NOMO-1 (cell line): ENCODE measurements at regions not wholly inside any gene's neighbourhood (a gene's known extent, or its start where the extent isn't known, plus 50 kb on each side); places are given as distances from the start of the nearest gene placed in this dataset.
"Not testable (repeated sequence)": the region's sequence is repeated elsewhere in the genome, so short reads cannot be mapped to it uniquely, and the experiment has no call there.

Experiments
- DNase-seq, 2 experiments: peaks; one replicate each; lab custom pipeline; 2025; ENCODE audit not compliant: unreplicated experiment in 2 of 2; lab: John Stamatoyannopoulos, UW

DNA sequence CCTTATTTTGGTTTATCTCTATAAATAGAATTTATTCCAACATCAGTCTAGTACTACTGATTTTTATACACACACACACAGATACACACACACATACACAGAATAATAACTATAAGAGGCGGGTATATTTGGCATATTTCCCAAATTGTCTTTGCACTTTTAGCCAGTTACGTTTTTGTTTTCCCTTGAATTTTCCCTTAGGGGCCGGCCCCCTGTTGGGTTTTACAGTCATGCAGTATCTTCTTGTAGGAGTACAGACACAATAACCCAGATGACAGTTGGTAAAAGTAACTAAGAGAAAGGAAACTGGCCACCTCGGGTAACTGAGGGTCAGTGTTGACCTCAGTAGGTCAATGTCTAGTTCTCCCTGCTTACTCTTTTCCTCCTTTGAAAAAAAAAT lies 50.9 kb downstream of the DISP1 start:
- DNase-seq = no peak

DNA sequence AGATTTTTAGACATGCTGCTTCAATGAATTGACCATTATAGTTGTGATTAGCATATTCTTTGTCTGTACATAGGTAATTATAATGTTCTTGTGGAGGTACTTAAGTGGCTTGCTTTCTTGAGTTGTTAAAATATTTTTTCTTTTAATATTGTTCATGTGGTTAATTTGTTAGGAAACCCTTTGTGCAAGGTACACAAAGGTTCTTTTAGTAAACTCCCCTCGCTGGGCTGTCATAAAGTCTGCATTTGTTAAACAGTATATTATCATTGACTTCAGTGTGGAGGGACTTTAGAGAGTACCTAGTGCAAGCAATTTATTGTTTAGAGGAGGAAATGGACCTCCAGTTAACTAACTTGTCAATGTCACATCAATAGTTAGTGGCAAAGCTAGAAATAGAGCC lies 52.5 kb downstream of the DISP1 start:
- DNase-seq = no peak

DNA sequence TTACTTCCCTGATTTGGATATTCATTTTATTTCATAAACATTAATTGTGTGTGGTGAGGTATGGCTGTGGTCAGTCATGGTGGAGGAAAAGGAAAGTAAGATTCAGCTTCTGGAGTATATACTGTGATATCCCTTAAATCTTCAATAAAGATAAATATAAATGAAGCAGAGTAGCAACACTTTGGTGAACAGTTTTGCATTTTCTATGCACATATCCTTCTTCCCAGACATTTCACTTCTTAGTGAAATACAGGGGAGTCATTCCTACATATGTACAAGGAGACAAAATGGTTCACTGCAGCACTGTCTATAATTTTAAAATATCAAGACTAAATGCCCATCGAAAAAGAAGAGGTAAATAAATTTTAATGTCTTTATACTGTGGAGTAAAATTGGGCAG lies 61.3 kb downstream of the DISP1 start:
- no peak for DNase-seq

DNA sequence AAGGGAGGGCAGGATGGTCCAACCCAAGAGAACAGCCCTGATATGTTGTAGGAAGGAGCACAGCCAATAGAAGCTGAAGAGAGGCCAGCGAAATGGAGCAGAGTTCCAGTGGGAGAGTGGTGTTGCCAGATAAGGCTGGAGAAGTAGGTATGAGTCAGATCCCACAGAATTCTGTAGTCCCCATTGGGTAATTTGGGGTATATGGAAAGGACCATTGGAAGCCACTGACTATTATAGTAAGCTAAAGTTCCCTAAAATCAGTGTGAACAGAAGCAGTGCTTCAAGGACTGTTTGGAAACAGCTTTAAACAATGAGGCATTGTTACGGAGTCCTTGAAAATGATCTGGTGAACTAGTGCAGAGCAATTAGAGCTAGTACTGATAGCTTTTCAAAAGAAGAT lies 63.0 kb downstream of the DISP1 start:
- DNase-seq = no peak

DNA sequence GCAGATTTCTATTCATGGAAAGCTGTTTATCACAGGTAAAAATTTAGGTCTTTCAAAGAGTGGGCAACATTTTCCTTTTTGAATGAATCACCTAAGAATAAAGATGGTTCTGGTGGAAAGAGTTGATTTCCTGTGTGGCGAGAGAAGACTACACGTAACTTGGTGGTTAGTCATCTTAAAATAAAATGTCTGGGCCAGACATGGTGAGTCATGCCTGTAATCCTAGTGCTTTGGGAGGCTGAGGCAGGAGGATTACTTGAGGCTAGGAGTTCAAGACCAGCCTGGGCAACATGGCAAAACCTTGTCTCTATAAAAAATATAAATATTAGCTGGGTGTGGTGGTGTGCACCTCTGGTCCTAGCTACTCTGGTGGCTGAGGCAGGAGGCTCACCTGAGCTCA lies 65.7 kb downstream of the DISP1 start:
- DNase-seq = no peak

DNA sequence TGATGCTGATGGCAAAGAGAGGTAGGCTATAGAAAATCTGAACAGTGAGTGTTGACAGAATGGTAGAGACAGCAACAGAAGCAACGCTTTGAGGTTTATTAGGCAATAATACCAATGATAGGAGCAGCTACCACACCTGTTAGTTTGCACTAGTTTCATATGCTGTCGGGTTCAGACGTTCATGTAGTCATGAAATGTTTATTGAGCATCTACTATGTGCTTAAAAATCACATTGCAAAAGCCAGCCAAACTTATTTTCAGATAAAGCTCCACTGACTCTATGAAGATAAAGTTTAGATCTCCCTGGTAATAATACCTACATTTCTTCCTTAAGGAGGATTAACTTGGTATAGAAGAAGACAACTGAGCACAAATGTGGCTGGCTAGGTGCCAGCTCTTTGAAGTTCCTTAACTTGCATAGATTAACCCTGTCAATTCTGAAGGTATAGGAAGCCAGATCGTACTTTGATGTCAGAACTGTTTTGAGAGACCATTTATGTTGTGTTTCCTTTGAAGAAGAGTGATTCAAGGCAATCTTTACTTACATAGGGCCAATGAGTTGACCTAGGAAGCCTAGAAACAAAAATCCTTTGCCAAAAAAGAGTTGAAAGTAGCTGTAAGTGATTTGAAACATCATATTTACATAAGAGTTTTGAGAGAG lies 71.5 kb downstream of the DISP1 start:
- no peak for DNase-seq

DNA sequence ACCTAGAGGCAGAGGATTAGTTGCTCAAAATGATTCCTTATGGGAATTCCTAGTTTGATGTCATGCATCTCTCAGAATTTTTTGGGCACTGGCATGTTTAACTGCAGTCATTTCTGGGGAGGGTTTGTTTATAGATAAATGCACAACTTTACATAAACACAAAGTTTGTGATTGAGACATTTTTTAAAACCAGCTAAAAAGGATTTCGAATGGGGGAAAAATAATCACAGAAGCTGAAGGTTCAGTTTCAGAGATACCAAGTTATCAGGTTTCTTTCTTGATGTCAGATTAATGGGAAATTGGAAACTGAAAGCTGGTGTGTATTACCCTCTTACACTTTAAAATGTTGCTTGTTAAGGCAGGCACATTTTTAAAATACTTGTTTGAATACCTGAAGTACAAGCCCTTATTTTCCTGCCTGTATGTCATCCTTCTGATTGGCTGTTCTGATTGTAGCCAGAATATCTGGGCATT lies 72.1 kb downstream of the DISP1 start:
- no peak for DNase-seq

DNA sequence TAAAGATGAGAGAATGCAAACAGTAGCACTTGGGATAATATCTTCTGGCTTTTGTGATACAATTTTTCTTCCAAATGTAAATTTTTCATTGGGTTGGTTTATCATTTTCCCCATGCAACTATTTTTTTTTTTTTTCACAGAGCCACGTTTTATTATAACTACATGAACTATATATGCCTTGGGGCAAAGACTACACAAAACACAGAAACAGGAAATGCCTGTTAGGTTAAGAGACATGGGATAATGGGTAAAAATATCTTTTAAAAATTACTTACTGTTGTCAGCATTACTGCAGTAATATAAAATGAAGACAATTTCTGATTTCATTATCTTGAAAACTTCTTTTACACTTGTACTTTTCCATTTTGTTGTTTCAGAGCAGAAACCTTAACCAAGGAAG lies 74.6 kb downstream of the DISP1 start:
- no peak for DNase-seq

DNA sequence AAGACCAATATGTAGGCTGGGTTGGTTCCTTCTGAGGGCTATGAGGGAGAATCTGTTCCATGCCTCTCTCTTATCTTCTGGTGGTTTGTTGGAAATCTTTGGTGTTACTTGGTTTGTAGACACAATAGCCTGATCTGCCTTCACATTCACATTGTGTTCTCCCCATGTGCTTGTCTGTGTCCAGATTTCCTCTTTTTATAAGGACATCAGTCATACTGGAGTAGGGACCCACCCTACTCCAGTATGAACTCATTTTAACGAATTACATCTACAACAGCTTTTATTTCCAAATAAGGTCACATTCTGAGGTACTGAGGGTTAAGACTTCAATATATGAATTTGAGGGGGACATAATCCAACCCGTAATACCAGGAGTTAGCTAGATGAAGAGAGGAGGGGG lies 75.9 kb downstream of the DISP1 start:
- no peak for DNase-seq

DNA sequence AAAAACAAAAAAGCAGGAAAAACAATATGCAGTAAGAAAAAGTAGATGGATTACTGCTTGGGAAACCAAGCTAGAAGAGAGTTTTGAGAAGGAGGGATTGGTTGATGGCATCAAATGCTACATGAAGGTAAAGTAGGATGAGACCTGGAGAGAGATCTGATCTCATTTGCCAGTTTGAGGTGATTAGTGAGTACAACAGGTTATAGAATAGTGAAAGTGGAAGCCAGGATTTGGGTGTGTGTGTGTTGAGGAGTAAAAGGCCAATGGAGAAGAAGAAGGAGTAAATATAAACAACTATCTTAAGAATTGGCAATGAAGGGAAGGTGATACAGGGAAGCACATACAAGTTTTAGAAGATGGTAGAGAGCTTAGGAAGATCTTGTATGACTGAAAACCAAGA lies 76.7 kb downstream of the DISP1 start:
- DNase-seq = no peak

DNA sequence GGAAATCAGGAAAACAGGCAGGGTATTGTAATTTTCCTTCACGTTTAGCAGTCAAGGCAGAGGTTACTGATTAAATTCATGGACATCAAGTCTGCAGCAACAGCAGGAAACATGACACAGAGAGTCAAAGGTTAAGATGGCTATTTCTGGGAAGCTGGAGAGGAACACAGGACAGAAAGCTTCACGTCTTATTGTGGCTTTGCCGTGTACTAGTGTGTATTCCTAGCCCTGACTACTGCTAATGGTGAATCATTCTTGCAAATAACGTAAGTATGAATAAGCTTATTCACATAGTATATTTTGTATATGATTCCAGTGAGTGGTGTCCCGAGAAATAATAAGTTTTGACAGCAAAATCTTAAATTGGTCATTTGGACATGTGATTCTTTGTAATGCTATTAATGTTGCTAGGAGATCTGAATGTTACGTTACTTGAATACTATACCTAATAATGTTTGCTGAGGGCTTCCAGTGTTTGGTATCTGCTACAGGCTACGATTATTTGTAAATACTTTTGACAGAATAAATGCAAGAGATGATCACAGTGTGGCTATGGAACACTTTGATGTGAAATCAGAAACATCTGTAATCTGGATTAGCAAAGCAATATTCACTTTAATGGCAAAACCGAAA lies 77.4 kb downstream of the DISP1 start:
- no peak for DNase-seq

DNA sequence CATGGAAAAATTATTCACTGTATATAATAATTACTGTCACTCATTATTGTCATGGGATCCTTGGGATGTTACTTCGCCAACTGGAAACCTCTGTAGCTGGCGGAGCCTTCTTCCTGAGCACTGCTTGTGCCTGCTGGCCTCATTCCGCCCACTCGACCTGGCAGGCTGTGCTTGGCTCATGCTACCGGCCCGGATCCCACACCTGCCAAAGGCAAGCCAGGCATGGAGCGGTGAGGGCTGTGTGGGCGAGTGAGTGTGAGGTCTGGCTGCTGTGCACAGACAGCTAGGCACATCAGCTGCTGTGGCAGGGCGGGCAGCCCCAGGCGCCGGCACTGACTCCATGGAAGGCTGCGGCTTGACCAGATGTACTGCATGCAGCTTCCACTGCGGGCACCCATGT lies 78.4 kb downstream of the DISP1 start:
- no peak for DNase-seq

DNA sequence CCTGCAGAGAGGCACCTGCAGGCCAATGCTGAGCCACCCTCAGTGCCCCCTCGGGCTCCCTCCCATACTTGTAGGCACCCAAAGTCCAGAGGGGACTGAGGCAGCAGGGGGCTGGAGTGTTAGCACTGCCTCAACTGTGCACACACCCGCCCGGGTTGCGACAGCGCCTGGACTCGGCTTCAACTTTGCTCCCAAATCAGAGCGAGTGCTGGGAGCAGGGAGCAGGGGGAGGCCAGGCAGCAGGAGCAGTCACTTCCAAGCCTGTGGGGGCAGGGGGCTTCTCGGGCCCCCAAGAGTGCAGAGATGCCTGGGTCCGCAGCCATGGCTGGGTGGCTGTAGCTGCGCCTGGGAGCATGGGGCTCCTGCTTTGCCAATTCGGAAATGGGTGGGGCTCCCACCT lies 79.5 kb downstream of the DISP1 start:
- DNase-seq = no peak

DNA sequence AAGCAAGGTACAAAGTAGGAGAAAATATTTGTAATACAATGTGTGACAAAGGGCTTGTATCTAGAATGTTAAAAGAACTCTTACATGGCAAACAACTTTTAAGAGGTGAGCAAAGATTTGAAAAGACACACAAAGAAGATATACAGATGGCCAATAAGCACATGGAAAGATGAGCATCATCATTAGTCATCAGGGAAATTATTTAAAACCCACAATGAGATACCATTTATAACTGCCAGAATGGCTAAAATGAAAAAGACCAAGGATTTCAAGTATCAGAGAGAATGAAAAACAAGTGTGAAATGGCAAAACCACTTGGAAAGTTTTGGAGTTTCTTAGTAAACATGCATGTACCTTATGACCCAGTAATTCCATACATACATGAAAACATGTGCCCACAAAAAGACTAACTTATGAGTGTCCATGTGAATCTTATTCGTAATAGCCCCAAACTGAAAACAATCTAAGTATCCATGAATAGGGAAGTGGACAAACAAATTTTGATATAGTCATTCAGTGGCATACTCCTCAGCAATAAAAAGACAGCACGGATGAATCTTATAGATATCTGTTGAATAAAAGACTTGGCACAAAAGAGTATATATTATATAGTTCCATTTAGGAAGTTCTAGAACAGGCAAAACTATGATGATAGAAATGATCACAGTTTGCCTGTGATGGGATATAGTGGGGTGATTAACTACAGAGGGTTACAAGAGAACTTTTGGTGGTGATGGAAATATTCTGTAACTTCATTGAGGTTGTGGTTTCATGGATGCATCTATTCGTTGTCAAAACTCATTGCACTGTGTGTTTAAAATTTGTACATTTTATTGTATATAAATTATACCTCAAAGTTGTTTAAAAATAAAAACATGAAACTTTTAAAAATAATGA lies 82.0 kb downstream of the DISP1 start:
- no peak for DNase-seq

DNA sequence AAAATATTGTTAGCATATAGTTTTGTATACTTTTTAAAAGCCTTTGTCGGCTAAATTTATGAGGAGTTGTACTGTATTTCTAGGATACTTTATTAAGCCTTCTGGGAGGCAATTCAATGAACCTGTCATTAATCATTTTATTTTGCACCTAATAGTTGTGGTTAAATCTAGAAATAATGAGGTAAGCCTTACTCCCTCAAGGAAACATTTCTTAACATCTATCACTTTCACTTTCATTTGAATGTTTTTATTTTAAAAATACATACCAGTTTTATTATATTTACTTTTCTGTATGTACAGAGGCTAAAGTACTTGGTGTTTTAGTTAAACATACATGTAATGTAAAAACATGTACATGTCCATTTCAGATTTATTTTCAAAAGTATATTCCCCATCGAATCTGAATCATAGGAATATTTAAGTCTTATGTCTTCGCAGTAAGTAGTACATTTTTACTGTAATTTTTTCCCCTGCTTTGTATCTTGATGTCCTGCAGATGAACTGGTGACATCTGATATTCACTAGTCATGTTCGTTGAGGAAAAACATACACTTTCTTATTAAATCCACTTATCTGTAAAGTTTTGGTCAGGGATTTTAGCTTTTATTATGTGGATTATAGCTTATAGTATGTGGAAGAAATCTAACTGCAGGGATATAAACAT lies 82.8 kb downstream of the DISP1 start:
- no peak for DNase-seq

DNA sequence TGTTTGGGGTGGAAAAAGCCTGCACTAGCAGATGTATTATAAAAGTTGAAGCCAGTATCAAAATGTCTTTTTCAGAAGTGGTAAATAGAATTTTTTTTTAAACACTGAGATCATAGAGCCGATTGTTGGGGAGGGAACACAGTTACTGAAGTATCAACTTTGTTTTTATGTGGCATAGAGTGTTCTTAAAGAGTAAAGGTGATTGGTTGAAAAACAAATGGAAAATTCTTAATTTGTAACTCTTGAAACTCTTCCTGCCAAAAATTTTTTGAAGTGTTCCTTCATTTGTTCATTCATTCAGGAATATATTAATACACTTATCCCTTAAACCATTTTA lies 83.3 kb downstream of the DISP1 start:
- no peak for DNase-seq

DNA sequence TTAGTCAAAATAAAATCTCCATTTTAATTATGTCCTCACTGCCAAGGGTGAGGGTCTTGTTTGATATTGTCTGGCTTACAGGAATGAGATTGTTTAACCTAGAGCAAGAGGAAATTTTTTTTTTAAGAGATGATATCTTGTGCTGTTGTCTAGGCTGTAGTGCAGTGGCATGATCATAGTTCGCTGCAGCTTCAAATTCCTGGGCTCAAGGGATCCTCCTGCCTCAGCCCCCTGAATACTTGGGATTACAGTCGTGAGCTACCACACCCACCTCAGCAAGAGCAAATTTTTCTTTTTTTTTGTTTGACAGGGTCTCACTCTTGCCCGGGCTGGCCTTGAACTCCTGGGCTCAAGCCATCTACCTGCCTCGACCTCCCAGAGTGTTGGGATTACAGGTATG lies 84.6 kb downstream of the DISP1 start:
- no peak for DNase-seq

DNA sequence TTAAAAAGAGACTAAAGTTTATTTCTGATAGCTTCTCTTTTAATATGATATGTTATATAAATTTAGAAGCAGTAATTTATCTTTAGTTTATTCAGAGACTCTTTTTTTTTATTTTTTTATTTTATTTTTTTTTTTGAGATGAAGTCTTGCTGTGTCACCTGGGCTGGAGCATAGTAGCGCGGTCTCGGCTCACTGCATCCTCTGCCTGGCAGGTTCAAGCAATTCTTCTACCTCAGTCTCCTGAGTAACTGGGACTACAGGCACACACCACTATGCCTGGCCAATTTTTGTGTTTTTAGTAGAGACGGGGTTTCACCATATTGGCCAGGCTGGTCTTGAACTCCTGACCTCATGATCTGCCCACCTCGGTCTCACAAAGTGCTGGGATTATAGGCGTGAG lies 89.6 kb downstream of the DISP1 start:
- no peak for DNase-seq

DNA sequence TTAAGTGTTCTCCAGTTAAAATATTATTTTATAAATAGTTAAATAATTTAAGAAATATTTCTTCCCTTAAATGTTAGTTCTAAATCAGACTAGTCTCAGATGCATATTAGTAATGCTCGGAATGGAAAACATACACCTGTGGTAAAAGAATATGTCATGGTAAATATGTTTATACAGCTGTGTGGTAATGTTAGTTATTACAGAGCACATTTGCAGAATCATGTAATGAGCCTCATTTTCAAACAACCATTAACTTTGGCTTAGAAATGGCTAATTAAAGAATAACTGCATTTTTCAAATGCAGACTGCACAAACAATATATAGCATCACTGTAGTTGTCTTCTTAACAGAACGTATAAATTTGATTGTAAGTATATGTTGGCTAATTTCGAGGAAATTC lies 90.3 kb downstream of the DISP1 start:
- DNase-seq = no peak

DNA sequence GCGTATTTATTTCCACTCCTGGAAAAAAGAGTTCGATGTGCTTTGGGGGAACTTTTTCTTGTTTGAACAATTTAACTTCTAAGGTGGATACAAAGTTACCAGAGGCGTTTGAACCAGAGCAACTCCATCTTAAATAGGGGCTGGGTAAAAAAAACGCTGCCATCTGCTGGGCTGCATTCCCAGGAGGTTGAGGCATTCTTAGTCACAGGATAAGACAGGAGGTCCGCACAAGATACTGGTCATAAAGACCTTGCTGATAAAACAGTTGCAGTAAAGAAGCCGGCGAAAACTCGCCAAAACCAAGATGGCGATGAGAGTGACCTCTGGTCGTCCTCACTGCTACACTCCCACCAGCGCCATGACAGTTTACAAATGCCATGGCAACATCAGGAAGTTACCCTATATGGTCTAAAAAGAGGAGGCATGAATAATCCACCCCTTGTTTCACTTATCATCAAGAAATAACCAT lies 91.5 kb downstream of the DISP1 start:
- not testable (repeated sequence) for DNase-seq

DNA sequence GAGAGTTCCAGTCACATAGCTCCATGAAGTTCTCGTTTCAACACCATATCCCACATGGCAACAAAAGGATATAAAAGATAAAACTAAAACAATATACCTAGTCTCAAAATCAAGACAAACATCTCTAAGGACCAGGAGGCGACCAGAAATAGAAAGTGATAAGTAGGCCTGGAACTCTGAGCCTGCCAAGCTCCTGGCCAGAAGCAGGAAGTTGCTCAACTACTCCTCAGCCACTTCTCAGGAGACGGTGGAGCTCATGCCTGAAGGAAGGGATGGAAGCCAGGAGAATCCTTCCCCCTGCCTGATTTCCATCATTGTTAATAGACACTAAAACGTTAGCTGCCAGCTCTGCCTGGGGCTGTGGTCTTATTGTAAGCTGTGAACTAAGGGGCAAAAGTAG lies 94.7 kb downstream of the DISP1 start:
- DNase-seq = no peak
